ENCODE measurements at regions not wholly inside any gene's neighbourhood (a gene's known extent, or its start where the extent isn't known, plus 50 kb on each side); places are given as distances from the start of the nearest gene placed in this dataset.

DNA sequence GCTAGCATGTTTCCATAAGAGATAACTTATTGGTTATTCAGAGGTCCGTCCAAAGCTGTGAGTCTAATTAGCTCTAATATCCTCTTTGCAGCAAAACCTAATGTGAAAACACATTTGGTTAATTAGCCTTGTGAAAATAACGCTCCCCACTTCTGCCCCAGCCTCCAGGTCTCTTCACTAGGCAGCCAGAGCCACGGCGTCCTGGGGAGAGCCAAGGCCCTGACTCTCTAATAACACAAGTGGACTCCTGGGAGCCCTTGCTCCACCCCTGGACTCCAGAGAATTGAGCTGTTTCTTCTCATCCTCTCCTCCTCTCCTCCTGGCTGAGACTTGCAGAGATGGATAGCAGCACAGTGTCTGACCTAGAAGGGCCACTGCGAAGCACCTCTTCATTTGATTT is 78.8 kb downstream of the CCDC185 start:
- Mint-ChIP-seq H3K4me3 (no peak overlapping the region), H3K27me3 (ENCODE audit: insufficient read depth, low read depth, poor library complexity) (peaks cover 16% of the 10 kb centered on the region), H3K4me1 (peaks cover 4% of the 10 kb centered on the region), H3K36me3 (ENCODE audit: low read depth) (no peaks in the 10 kb centered on the region), H3K27ac (no peak overlapping the region), H3K9me3 (no peaks in the 10 kb centered on the region)
- H3K27me3 ChIP-seq (ENCODE audit: insufficient read depth) = no peaks in the 10 kb centered on the region
- no peak overlapping the region for H3K4me2 ChIP-seq
- H2AFZ ChIP-seq = no peak overlapping the region
- H3F3A ChIP-seq (replicated peaks; ENCODE audit: low read depth) = no peaks in the 10 kb centered on the region
- no peaks in the 10 kb centered on the region for H3K79me2 ChIP-seq (replicated peaks; ENCODE audit: insufficient read depth)
- H3K4me1 ChIP-seq (ENCODE audit: insufficient read depth) = no peaks in the 10 kb centered on the region
- H4K20me1 ChIP-seq (replicated peaks; ENCODE audit: insufficient read depth) = no peaks in the 10 kb centered on the region
- no peak overlapping the region for H3K27ac ChIP-seq (ENCODE audit: low read depth)
- DNase-seq (ENCODE audit: low spot score) (no peak), ATAC-seq (no peak)
- no peak overlapping the region for H3K4me3 ChIP-seq
- peaks cover 7% of the 10 kb centered on the region for H3K9me2 ChIP-seq (ENCODE audit: insufficient read depth)
- TF ChIP-seq NANOG (IDR thresholded peaks at IDR 0.05; ENCODE audit: borderline replicate concordance) = no peak
- no peak for TF ChIP-seq ZNF331 (CRISPR knock-in tag; IDR thresholded peaks at IDR 0.05; ENCODE audit: low read depth)
- no peak for TF ChIP-seq EZH2phosphoT487 (IDR thresholded peaks at IDR 0.05; ENCODE audit: unreplicated experiment)
- no peak for TF ChIP-seq STAT1 (IDR thresholded peaks at IDR 0.05; ENCODE audit: unreplicated experiment)
- no peak for TF ChIP-seq CREB1 (CRISPR knock-in tag; IDR thresholded peaks at IDR 0.05; ENCODE audit: low read depth)
- TF ChIP-seq ZNF114 (CRISPR knock-in tag; IDR thresholded peaks at IDR 0.05) = no peak
- TF ChIP-seq JUNB (IDR thresholded peaks at IDR 0.05; ENCODE audit: unreplicated experiment) = no peak
- TF ChIP-seq, protein P1, sequence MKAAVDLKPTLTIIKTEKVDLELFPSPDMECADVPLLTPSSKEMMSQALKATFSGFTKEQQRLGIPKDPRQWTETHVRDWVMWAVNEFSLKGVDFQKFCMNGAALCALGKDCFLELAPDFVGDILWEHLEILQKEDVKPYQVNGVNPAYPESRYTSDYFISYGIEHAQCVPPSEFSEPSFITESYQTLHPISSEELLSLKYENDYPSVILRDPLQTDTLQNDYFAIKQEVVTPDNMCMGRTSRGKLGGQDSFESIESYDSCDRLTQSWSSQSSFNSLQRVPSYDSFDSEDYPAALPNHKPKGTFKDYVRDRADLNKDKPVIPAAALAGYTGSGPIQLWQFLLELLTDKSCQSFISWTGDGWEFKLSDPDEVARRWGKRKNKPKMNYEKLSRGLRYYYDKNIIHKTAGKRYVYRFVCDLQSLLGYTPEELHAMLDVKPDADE (IDR thresholded peaks at IDR 0.05) = no peak
- H3K36me3 ChIP-seq (ENCODE audit: insufficient read depth) = no peaks in the 10 kb centered on the region

DNA sequence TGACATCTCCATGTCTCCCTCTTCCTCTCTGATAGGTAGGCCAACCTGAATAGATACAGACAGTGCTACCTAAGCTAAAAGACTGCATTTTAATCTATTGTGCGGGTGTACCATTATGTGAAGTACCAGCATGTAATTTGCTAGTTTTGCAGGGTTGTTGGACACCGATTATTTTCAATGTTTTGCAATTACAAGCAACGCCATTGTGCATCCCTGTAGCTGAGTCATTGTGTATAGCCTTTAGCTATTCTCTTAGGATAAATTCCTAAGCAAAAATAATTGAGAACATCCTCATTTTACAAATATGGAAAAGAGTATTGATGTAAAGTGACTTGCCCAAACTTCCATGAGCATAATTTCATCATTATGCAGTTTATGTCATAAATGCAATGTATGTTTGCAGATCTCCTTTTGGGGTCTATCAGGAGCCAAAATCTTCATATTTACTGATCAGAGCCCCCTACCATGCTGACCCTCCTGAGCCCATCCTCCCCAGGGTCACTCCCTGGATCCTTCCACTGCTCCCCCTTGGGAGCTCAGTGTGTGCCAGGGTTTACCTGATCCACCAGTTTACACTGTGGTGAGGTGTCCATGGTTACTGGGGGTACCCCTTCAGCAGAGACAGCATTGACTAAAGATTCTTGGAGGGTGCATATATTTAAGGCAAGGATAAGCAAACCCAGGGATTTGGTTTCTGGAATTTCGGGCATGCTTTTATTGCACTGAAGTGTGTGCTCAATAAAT is 80.6 kb downstream of the CCDC185 start:
- Mint-ChIP-seq H3K9me3 (no peaks in the 10 kb centered on the region), H3K27me3 (ENCODE audit: insufficient read depth, low read depth, poor library complexity) (peaks cover 16% of the 10 kb centered on the region), H3K27ac (no peak overlapping the region), H3K4me1 (peaks cover 4% of the 10 kb centered on the region), H3K4me3 (no peak overlapping the region), H3K36me3 (ENCODE audit: low read depth) (no peaks in the 10 kb centered on the region)
- ATAC-seq = no peak
- Histone ChIP-seq H3K4me1 (ENCODE audit: insufficient read depth) (no peaks in the 10 kb centered on the region), H3K4me3 (no peak overlapping the region), H3K4me2 (no peak overlapping the region), H3K9me2 (ENCODE audit: insufficient read depth) (peaks cover 7% of the 10 kb centered on the region), H2AFZ (no peak overlapping the region), H3F3A (replicated peaks; ENCODE audit: low read depth) (no peaks in the 10 kb centered on the region), H3K36me3 (ENCODE audit: insufficient read depth) (no peaks in the 10 kb centered on the region), H4K20me1 (replicated peaks; ENCODE audit: insufficient read depth) (no peaks in the 10 kb centered on the region), H3K27ac (ENCODE audit: low read depth) (no peak overlapping the region), H3K27me3 (ENCODE audit: insufficient read depth) (no peaks in the 10 kb centered on the region), H3K79me2 (replicated peaks; ENCODE audit: insufficient read depth) (no peaks in the 10 kb centered on the region)
- no peak for DNase-seq (ENCODE audit: low spot score)
- TF ChIP-seq, protein P2, sequence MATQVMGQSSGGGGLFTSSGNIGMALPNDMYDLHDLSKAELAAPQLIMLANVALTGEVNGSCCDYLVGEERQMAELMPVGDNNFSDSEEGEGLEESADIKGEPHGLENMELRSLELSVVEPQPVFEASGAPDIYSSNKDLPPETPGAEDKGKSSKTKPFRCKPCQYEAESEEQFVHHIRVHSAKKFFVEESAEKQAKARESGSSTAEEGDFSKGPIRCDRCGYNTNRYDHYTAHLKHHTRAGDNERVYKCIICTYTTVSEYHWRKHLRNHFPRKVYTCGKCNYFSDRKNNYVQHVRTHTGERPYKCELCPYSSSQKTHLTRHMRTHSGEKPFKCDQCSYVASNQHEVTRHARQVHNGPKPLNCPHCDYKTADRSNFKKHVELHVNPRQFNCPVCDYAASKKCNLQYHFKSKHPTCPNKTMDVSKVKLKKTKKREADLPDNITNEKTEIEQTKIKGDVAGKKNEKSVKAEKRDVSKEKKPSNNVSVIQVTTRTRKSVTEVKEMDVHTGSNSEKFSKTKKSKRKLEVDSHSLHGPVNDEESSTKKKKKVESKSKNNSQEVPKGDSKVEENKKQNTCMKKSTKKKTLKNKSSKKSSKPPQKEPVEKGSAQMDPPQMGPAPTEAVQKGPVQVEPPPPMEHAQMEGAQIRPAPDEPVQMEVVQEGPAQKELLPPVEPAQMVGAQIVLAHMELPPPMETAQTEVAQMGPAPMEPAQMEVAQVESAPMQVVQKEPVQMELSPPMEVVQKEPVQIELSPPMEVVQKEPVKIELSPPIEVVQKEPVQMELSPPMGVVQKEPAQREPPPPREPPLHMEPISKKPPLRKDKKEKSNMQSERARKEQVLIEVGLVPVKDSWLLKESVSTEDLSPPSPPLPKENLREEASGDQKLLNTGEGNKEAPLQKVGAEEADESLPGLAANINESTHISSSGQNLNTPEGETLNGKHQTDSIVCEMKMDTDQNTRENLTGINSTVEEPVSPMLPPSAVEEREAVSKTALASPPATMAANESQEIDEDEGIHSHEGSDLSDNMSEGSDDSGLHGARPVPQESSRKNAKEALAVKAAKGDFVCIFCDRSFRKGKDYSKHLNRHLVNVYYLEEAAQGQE (IDR thresholded peaks at IDR 0.05; ENCODE audit: unreplicated experiment) = no peak
- TF ChIP-seq EZH2phosphoT487 (IDR thresholded peaks at IDR 0.05; ENCODE audit: unreplicated experiment) (no peak), CREB1 (CRISPR knock-in tag; IDR thresholded peaks at IDR 0.05; ENCODE audit: low read depth) (no peak), JUNB (IDR thresholded peaks at IDR 0.05; ENCODE audit: unreplicated experiment) (no peak), EZH2 (IDR thresholded peaks at IDR 0.05; ENCODE audit: low read depth, unreplicated experiment) (no peak), NANOG (IDR thresholded peaks at IDR 0.05; ENCODE audit: borderline replicate concordance) (no peak), ZNF114 (CRISPR knock-in tag; IDR thresholded peaks at IDR 0.05) (no peak)
- TF ChIP-seq, protein P3, sequence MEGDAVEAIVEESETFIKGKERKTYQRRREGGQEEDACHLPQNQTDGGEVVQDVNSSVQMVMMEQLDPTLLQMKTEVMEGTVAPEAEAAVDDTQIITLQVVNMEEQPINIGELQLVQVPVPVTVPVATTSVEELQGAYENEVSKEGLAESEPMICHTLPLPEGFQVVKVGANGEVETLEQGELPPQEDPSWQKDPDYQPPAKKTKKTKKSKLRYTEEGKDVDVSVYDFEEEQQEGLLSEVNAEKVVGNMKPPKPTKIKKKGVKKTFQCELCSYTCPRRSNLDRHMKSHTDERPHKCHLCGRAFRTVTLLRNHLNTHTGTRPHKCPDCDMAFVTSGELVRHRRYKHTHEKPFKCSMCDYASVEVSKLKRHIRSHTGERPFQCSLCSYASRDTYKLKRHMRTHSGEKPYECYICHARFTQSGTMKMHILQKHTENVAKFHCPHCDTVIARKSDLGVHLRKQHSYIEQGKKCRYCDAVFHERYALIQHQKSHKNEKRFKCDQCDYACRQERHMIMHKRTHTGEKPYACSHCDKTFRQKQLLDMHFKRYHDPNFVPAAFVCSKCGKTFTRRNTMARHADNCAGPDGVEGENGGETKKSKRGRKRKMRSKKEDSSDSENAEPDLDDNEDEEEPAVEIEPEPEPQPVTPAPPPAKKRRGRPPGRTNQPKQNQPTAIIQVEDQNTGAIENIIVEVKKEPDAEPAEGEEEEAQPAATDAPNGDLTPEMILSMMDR (conservative IDR thresholded peaks at IDR 0.05; ENCODE audit: low read depth in 2 of 2) = no peak
- TF ChIP-seq, protein P1 (IDR thresholded peaks at IDR 0.05) = no peak
